GM12878 (cell line): ENCODE measurements at regions not wholly inside any gene's neighbourhood (a gene's known extent, or its start where the extent isn't known, plus 50 kb on each side); places are given as distances from the start of the nearest gene placed in this dataset.

Experiments
- ATAC-seq: fragments of 200-7000 bp; cut with Tn5 transposase; 3 replicates; pipeline ENCODE4 v1.9.1; 2020; ENCODE audit warnings: mild to moderate bottlenecking, moderate library complexity
- BruUV-seq: library from RNA; stranded (reverse); fragments of 400-500 nt; replicated peaks from 2 replicates; lab custom pipeline; 2021; lab: Mats Ljungman, UMichigan
- CTCF ChIA-PET: fragments of 300-600 bp; sonication (Branson Sonifier 250); formaldehyde crosslinking; extraction: SDS; loops from one replicate; lab custom pipeline; 2021; ENCODE audit warnings: inconsistent platforms; lab: Yijun Ruan, JAX
- POLR2A ChIA-PET: fragments of 350-600 bp; formaldehyde crosslinking; extraction: SDS; loops from one replicate; lab custom pipeline; 2021; ENCODE audit warnings: inconsistent platforms; lab: Charles Lee
- RAD21 ChIA-PET: fragments of 300-600 bp; sonication (Branson Sonifier 250); formaldehyde crosslinking; loops from one replicate; lab custom pipeline; 2023; ENCODE audit warnings: antibody characterized with exemption; ENCODE audit not compliant: unreplicated experiment; lab: Charles Lee
- SMC1A ChIA-PET: fragments of 300-600 bp; sonication (Branson Sonifier 250); formaldehyde crosslinking; loops from one replicate; lab custom pipeline; 2023; ENCODE audit not compliant: unreplicated experiment, uncharacterized antibody; lab: Charles Lee
- DNase-seq: peaks from one replicate; pipeline ENCODE4 v3.0.0-alpha.2; 2011; ENCODE audit warnings: low read depth, low spot score
- FAIRE-seq: peaks from 3 replicates; lab custom pipeline; 2011; peaks lifted over from hg19 to GRCh38; lab: Jason Lieb, UNC
- H2AFZ ChIP-seq: 2 replicates; pipeline ENCODE4 v1.6.0; 2011; ENCODE audit warnings: low read depth, low read length, control low read depth; ENCODE audit not compliant: control insufficient read depth
- H3K27ac ChIP-seq: 2 replicates; pipeline ENCODE4 v1.5.1; 2011; ENCODE audit warnings: control low read depth; ENCODE audit not compliant: control insufficient read depth, insufficient read depth
- H3K27me3 ChIP-seq, 2 experiments: replicated peaks in 1 of 2; 2 replicates each; pipeline versions ENCODE4 v1.6.0 to v1.6.1; 2011; ENCODE audit warnings: low read length in 1 of 2; ENCODE audit not compliant: control insufficient read depth in 2 of 2, insufficient read depth in 2 of 2
- H3K36me3 ChIP-seq, 2 experiments: 2 replicates each; pipeline ENCODE4 v1.5.1; 2011; ENCODE audit warnings: low read length in 1 of 2; ENCODE audit not compliant: control insufficient read depth in 2 of 2, insufficient read depth in 2 of 2
- H3K4me1 ChIP-seq: 2 replicates; pipeline ENCODE4 v1.6.1; 2011; ENCODE audit warnings: mild to moderate bottlenecking, low read length, moderate library complexity, mixed read lengths; ENCODE audit not compliant: control insufficient read depth, insufficient read depth
- H3K4me2 ChIP-seq: 2 replicates; pipeline ENCODE4 v1.6.0; 2011; ENCODE audit warnings: control low read depth; ENCODE audit not compliant: control insufficient read depth, insufficient read depth
- H3K4me3 ChIP-seq: fragments of 200-600 bp; sonication (generic); 2 replicates; pipeline ENCODE4 v1.5.1; 2016
- H3K79me2 ChIP-seq: 2 replicates; pipeline ENCODE4 v1.6.0; 2011; ENCODE audit warnings: low read length; ENCODE audit not compliant: control insufficient read depth, insufficient read depth
- H3K9ac ChIP-seq: 2 replicates; pipeline ENCODE4 v1.8.0; 2011; ENCODE audit warnings: low read length, control low read depth, mixed read lengths; ENCODE audit not compliant: control insufficient read depth, insufficient read depth
- H3K9me3 ChIP-seq: replicated peaks from 3 replicates; pipeline ENCODE4 v1.5.1; 2011; ENCODE audit warnings: mild to moderate bottlenecking, low read length; ENCODE audit not compliant: control insufficient read depth, insufficient read depth
- H4K20me1 ChIP-seq: 2 replicates; pipeline ENCODE4 v1.6.0; 2011; ENCODE audit not compliant: control insufficient read depth, insufficient read depth
- CREB1 ChIP-seq: IDR thresholded peaks from 2 replicates; pipeline ENCODE4 v1.6.1; 2012; ENCODE audit warnings: low read depth, mild to moderate bottlenecking, inconsistent platforms
- FOXK2 ChIP-seq: fragments of 450-650 bp; IDR thresholded peaks from 2 replicates; pipeline ENCODE4 v1.6.1; 2017; ENCODE audit warnings: mild to moderate bottlenecking, moderate library complexity
- IKZF1 ChIP-seq: fragments of 450-650 bp; conservative IDR thresholded peaks from 2 replicates; pipeline ENCODE4 v1.6.1; 2017; ENCODE audit warnings: antibody characterized with exemption, mild to moderate bottlenecking
- LARP7 ChIP-seq: fragments of 450-650 bp; IDR thresholded peaks from 2 replicates; pipeline ENCODE4 v1.6.1; 2017; ENCODE audit warnings: mild to moderate bottlenecking
- POLR2AphosphoS2 ChIP-seq: IDR thresholded peaks from 2 replicates; pipeline ENCODE4 v1.6.1; 2011; ENCODE audit warnings: low read depth, mild to moderate bottlenecking, low read length, improper control_type of control experiment, moderate library complexity
- SP1 ChIP-seq: IDR thresholded peaks from one replicate; pipeline ENCODE4 v1.6.1; 2011; ENCODE audit warnings: low read depth, low read length
- TCF3 ChIP-seq: IDR thresholded peaks from 2 replicates; pipeline ENCODE4 v1.6.1; 2012; ENCODE audit warnings: low read depth, mild to moderate bottlenecking, low read length, borderline replicate concordance; ENCODE audit not compliant: insufficient read depth
- ZNF622 ChIP-seq: fragments of 450-650 bp; IDR thresholded peaks from 2 replicates; pipeline ENCODE4 v1.6.1; 2017; ENCODE audit warnings: mild to moderate bottlenecking, inconsistent platforms
- ZZZ3 ChIP-seq: IDR thresholded peaks from 2 replicates; pipeline ENCODE4 v1.6.1; 2011; ENCODE audit warnings: low read depth; ENCODE audit not compliant: control insufficient read depth, insufficient read length
- WGBS: methylation state at CpG from one replicate; pipeline ENCODE4 v1.1.6; 2016; ENCODE audit warnings: low lambda C conversion rate; ENCODE audit not compliant: insufficient replicate concordance, insufficient coverage; ENCODE audit errors: missing lambda C conversion rate; 5-methylcytosine and 5-hydroxymethylcytosine counted together
- in situ Hi-C: fragments of 300-500 bp; cut with MboI; formaldehyde crosslinking; loops from 9 replicates; pipeline ENCODE4 v1.14.3; 2018; ENCODE audit warnings: mixed read lengths
- intact Hi-C: fragments of 100-400 bp; cut with micrococcal nuclease; formaldehyde crosslinking; loops from one replicate; pipeline ENCODE4 v1.14.2; 2022; ENCODE audit not compliant: unreplicated experiment
- TF ChIP-seq, protein P1 (sequence below): IDR thresholded peaks from 2 replicates; pipeline ENCODE4 v1.6.1; 2011; ENCODE audit warnings: borderline replicate concordance, low read depth, mild to moderate bottlenecking, moderate library complexity, low read length; ENCODE audit not compliant: insufficient read depth, poor library complexity, severe bottlenecking
- TF ChIP-seq, protein P2 (sequence below): IDR thresholded peaks from 2 replicates; pipeline ENCODE4 v1.6.1; 2011; ENCODE audit warnings: low read depth, mild to moderate bottlenecking, low read length, moderate library complexity, borderline replicate concordance; ENCODE audit errors: extremely low read depth
- TF ChIP-seq, protein P3 (sequence below): IDR thresholded peaks from 2 replicates; pipeline ENCODE4 v1.6.1; 2012; ENCODE audit warnings: low read length, inconsistent platforms
- TF ChIP-seq, protein P4 (sequence below): fragments of 450-650 bp; IDR thresholded peaks from 2 replicates; pipeline ENCODE4 v1.6.1; 2017; ENCODE audit warnings: mild to moderate bottlenecking, moderate library complexity

DNA sequence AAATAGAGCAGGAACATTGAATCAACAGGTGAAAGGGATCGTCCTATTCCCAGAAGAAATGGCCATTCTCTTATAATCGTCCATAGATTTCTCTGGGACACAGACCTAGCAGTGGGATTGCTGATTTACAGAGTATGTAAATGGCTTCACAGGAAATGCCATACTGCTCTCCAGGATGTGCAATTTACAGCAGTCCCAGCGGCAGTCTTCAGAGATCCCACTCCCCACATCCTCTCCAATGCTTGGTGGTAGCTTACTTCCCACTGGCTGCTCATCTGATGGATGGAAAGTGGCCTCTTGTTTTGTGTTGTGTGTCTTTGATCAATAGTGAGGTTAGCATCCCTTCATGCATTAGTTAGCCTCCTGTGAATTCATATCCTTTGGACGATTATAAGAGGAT lies 58.1 kb upstream of the PRMT8 start (continued):
- TF ChIP-seq, protein P1, sequence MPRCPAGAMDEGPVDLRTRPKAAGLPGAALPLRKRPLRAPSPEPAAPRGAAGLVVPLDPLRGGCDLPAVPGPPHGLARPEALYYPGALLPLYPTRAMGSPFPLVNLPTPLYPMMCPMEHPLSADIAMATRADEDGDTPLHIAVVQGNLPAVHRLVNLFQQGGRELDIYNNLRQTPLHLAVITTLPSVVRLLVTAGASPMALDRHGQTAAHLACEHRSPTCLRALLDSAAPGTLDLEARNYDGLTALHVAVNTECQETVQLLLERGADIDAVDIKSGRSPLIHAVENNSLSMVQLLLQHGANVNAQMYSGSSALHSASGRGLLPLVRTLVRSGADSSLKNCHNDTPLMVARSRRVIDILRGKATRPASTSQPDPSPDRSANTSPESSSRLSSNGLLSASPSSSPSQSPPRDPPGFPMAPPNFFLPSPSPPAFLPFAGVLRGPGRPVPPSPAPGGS = no peak
- TF ChIP-seq, protein P2, sequence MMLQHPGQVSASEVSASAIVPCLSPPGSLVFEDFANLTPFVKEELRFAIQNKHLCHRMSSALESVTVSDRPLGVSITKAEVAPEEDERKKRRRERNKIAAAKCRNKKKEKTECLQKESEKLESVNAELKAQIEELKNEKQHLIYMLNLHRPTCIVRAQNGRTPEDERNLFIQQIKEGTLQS = no peak
- TF ChIP-seq ZZZ3 = no peak
- TF ChIP-seq FOXK2 = no peak
- TF ChIP-seq POLR2AphosphoS2 = no peak
- no peak for TF ChIP-seq IKZF1

DNA sequence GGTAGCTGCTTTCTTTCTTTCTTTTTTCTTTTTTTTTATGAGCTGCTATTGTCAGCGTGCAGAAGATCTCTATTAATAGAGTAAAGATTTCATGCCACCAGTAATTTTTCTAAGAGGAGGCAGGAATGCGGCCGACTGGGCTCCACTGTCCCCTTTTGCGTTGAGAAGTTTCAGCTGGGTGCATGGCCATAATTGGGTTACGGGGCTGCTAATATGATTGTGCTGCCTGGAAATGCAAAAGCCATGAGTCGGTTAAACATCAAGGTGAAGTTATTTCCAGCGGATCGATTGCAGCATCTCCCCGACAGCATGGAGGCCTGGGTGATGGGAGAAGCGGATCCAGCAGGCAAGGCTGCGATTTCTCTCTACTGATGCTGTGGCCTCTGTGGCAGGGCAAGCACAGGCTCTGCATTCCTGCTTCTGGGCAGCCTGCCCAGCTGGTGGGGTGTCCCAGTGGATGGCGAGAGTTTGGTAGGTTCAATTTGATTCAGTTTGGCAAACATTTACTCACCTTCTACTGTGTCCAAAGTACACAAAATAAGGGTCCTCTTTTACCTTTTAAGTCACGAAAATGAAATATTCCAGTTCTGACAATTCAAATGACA lies 54.4 kb upstream of the PRMT8 start:
- H3K9ac ChIP-seq = no peak overlapping the region
- ATAC-seq (no peak), FAIRE-seq (no peak), DNase-seq (no peak)
- no TSS peak for BruUV-seq
- no peak overlapping the region for H3K27ac ChIP-seq
- H2AFZ ChIP-seq = no peak overlapping the region
- ChIA-PET SMC1A (interaction anchor here (1.5 kb wide), 1 partner anchor 26 kb away, joined by 4 read pairs; no protein-coding TSS in a partner anchor), CTCF (interaction anchor here (0.6 kb wide), 1 partner anchor 425 kb away, joined by 3 read pairs; no protein-coding TSS in a partner anchor), POLR2A (no interaction called here), RAD21 (no interaction called here)
- H3K79me2 ChIP-seq = no peaks in the 10 kb centered on the region
- H4K20me1 ChIP-seq = no peaks in the 10 kb centered on the region
- H3K9me3 ChIP-seq = no peaks in the 10 kb centered on the region
- 54% methylated on average over 13 of the region's 13 CpGs for WGBS
- TF ChIP-seq ZNF622 = no peak
- TF ChIP-seq TCF3 = no peak
- TF ChIP-seq, protein P3, sequence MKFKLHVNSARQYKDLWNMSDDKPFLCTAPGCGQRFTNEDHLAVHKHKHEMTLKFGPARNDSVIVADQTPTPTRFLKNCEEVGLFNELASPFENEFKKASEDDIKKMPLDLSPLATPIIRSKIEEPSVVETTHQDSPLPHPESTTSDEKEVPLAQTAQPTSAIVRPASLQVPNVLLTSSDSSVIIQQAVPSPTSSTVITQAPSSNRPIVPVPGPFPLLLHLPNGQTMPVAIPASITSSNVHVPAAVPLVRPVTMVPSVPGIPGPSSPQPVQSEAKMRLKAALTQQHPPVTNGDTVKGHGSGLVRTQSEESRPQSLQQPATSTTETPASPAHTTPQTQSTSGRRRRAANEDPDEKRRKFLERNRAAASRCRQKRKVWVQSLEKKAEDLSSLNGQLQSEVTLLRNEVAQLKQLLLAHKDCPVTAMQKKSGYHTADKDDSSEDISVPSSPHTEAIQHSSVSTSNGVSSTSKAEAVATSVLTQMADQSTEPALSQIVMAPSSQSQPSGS = no peak
- no peak for TF ChIP-seq LARP7
- TF ChIP-seq CREB1 = no peak
- TF ChIP-seq SP1 = no peak
- TF ChIP-seq, protein P4, sequence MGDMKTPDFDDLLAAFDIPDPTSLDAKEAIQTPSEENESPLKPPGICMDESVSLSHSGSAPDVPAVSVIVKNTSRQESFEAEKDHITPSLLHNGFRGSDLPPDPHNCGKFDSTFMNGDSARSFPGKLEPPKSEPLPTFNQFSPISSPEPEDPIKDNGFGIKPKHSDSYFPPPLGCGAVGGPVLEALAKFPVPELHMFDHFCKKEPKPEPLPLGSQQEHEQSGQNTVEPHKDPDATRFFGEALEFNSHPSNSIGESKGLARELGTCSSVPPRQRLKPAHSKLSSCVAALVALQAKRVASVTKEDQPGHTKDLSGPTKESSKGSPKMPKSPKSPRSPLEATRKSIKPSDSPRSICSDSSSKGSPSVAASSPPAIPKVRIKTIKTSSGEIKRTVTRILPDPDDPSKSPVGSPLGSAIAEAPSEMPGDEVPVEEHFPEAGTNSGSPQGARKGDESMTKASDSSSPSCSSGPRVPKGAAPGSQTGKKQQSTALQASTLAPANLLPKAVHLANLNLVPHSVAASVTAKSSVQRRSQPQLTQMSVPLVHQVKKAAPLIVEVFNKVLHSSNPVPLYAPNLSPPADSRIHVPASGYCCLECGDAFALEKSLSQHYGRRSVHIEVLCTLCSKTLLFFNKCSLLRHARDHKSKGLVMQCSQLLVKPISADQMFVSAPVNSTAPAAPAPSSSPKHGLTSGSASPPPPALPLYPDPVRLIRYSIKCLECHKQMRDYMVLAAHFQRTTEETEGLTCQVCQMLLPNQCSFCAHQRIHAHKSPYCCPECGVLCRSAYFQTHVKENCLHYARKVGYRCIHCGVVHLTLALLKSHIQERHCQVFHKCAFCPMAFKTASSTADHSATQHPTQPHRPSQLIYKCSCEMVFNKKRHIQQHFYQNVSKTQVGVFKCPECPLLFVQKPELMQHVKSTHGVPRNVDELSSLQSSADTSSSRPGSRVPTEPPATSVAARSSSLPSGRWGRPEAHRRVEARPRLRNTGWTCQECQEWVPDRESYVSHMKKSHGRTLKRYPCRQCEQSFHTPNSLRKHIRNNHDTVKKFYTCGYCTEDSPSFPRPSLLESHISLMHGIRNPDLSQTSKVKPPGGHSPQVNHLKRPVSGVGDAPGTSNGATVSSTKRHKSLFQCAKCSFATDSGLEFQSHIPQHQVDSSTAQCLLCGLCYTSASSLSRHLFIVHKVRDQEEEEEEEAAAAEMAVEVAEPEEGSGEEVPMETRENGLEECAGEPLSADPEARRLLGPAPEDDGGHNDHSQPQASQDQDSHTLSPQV = no peak
- no peaks in the 10 kb centered on the region for H3K4me1 ChIP-seq
- no peaks in the 10 kb centered on the region for H3K36me3 ChIP-seq
- H3K27me3 ChIP-seq = no peaks in the 10 kb centered on the region; a peak in 2 of 4 replicates
- intact Hi-C loops (no loop called here), in situ Hi-C loops (no loop called here)
- no peak overlapping the region for H3K4me2 ChIP-seq
- no peak overlapping the region for H3K4me3 ChIP-seq
